NOMO-1 (cell line): ENCODE measurements at regions not wholly inside any gene's neighbourhood (a gene's known extent, or its start where the extent isn't known, plus 50 kb on each side); places are given as distances from the start of the nearest gene placed in this dataset.
"Not testable (repeated sequence)": the region's sequence is repeated elsewhere in the genome, so short reads cannot be mapped to it uniquely, and the experiment has no call there.

Experiments used
- DNase-seq, 2 experiments: peaks; one replicate each; lab custom pipeline; 2025; ENCODE audit not compliant: unreplicated experiment in 2 of 2; lab: John Stamatoyannopoulos, UW

DNA sequence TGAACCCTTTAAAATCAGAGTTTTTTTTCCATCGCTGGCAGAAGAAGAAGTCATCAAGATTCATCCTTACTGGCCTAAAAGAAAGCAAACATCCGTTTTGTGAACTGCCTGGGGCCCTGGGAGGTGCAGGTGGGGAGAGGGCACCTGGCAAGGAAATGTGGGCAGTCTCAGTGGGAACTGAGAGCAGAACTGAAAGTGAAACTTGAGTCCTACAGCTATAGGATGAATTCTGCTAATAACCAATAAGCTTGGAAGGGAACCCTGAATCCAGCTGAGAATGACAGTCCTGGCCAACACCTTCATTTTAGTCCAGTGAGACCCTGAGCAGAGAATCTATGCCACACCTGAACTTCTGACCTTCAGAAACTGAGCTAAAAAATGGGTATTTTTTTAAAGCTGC, 130.1 kb upstream of the ASCC3 start:
- DNase-seq: no peak

DNA sequence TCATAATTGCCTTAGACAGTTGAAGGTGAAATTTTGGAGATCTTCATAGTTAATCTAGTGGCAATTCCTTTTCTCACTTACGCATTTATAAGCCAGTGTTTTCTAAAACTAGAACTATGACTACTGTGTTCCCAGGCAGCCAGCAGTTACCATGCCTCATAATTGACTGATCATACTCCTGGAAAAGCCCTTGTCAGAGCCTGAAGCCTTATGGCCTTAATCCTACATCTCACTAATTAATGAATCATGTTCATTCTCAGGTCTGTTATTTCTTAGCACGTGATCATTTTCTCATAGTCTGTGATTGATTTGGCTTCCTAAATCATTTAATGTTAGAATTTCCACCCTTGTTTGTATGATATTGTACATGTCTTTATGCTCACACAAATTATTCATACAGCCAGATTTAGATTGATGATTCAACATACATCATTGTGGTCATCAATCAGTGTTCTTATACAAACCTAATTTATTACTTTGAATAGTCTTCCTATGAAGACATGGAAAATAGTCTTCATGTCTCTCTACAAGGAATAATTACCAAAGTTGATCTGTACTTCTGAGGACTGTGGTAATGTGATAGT, 132.6 kb upstream of the ASCC3 start:
- DNase-seq: no peak

DNA sequence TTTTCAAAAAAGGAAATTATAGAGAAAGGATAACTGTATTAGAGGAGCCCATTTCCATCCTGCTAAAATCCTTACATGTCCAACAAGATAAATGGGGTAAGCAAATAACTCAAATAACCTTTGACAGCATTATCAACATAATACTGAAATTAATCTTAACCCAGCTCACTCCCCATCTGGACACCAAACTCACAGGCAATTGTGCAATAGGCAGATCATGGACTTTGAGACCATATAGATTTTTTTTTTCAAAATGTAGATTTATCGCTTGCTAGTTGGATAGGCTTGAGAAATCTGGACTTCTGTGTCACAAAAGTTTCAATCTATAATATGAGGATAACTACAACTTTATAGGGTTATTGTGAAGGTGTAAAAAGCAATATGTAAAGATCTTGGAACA, 134.4 kb upstream of the ASCC3 start:
- DNase-seq: no peak

DNA sequence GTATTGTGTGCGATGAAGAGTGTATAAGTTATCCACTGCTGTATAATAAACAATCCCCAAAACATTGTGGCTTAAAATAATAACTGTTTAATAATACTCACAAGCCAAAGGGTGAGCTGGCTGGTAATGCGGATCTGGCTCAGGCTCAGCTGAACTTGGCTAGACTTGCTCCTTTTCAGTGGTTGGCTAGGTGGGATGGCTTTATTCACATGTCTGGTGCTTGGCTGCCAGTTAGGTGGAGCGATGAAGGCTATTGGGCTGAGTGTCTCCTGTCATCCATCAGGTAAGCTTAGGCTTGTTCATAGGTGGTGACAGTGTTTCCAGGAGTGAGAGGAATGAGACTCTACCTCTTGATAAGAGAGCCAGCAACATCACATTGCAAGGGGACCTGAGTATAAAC, 135.0 kb upstream of the ASCC3 start:
- no peak for DNase-seq

DNA sequence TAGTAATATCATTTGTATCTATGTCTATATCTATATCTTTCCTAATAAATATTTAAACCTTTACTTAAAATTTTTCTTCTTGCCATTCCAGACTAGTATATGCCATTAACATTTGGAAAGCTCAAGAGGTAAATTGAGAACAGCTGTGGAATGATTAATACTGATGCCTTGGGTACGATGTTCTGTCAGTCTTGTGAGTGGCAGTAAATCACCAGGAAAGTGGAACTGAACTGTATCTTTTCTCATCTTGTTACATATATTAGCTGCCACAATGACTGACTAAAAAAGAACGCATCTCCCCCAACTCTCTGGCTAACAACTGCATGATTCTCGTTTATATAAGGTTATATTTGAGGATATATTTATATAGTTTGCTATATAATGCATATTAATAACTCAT, 137.0 kb upstream of the ASCC3 start:
- no peak for DNase-seq

DNA sequence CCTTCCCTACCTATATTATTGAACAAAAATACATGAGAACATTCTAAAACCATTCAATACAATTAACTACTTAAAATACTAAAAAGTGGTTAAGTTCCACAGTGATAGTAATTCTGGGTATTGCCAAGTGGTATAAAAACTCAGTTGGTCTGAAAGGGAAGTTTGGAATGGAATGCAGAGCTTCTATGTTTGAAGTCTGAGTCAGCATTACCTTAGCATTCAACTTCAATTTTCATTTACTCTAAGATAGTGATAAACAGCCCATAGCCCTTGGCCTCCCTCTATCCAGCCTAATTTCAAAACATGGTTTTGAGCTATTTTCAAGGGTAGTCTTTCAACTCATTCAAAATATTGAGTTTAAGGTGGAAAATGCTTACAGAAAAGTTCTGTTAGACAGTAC, 140.4 kb upstream of the ASCC3 start:
- DNase-seq: no peak

DNA sequence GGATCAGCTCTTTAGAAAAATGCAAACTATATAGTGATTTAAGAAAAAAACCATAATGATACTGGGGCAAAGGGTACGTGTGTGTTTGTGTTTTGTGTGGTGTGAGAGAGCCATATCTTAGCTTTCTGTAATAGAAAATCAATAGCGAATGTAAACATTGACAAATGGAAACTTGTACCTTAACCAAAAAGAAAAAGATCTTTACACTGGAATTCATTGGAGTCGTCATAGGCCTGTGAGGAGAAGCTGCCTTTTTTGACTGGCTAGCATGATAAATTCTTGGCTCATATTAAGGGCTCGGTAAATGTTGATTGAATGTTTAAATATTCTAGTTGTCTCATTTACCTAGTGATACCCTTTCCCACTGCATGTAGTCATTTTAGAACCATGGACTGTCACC, 161.8 kb upstream of the ASCC3 start:
- no peak for DNase-seq

DNA sequence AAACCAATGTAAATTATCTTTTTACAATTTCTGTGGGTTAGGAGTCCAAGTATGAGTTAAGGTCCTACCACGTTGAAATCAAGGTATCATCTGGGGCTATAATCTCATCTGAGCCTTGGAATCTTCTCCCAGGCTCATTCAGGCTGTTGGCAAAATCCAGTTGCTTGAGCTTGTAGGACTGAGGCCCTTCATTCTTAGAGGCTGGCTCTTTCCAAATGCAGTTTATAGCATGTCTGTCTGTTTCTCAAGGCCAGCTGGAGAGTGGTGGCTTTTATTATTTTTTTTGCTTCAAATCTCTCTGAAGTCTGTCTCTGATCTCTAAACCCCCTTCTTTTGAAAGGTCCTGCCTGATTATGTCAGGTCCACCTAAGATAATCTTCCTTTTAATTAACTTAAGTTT, 177.2 kb upstream of the ASCC3 start:
- DNase-seq: no peak

DNA sequence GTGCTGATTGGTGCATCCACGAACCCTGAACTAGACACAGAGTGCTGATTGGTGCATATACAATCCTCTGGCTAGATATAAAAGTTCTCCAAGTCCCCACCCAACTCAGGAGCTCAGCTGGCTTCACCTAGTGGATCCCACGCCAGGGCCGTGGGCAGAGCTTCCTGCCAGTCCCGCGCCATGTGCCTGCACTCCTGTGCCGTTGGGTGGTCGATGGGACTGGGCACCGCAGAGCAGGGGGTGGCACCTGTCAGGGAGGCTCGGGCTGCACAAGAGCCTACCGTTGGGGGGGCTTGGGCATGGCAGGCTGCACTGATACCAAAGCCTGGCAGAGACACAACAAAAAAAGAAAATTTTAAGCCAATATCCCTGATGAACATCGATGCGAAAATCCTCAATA, 185.4 kb upstream of the ASCC3 start:
- DNase-seq: no peak

DNA sequence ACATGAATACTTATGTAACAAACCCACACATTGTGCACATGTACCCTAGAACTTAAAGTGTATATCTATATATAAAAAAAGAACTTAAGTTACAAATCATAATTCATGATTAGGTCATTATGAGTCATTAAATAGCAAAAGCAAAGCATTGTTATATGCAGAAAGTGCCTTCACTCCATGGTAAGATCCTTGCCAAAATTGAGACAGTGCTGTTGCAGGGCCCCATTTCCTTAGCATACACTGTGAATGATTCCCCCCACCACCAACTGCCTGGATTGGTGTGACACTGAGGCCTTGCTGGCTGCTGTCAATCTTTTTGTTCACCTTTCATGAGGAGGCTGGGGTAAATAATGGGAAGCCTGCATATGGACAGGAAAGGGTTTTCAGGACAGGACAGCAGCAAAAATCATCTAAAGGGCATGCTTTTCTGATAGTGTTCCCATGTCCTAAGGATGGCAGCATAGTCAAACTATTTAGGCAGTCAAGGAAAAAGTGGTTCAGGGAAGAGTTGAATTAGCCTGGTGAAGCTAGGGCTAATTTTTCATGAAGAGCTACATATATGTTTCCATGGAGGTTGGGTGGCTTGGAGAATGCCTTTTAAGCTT, 188.2 kb upstream of the ASCC3 start:
- no peak for DNase-seq

DNA sequence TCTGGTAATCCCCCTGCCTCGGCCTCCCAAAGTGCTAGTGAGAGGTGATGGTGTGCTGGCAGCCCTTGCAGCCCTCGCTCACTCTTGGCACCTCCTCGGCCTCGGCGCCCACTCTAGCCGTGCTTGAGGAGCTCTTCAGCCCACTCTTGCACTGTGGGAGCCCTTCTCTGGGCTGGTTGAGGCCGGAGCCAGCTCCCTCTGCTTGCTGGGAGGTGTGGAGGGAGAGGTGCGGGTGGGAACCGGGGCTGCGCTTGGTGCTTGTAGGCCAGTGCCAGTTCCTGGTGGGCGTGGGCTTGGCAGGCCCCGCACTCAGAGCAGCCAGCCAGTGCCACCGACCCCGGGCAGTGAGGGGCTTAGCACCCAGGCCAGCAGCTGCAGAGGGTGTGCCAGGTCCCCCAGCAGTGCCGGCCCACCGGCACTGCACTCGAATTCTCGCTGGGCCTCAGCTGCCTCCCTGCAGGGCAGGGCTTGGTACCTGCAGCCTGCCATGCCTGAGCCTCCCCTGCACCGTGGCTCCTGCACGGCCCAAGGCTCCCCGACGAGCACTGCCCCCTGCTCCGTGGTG, 189.0 kb upstream of the ASCC3 start:
- DNase-seq: no peak

DNA sequence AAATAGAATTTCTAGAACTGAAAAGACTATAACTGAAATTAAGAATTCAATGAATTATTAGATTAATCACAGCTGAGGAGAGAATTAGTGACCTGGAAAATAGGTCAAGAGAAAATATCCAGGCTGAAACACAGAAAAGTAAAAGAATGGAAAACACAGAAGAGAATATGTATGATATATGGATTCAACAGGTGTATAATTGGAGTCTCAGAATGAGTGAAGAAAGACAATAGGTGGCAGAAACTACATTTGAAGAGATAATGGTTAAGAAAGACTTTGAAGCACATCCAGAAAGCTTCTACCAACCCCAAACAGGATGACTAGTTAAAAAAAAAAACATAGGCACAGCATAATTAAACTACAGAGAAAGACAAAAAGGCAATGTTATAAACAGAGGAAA, 196.2 kb upstream of the ASCC3 start:
- no peak for DNase-seq

DNA sequence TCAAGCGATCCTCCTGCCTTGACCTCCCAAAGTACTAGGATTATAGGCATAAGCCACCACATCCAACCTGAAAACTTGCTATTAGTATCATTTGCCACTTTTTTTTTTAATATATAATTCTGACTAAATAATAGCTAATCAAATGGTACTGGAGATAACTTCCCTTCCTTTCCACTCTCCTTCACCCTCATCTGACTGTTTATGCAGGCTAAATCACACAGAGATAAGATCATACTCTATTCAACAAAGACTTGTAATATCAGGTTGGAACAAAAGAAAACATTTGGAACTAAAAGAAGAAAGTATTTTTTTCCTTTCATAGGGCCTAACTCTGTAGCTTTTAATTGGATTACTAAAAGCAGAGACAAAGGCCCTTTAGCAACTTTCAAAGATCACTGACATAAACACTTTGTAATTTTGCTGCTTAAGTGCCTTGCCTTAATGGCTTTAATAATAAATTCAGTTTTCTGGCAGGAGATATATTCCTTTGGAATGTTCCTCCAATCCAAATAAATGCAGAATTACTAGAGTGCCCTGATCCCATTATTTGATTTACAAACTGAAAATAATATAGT, 198.7 kb upstream of the ASCC3 start:
- DNase-seq: no peak

DNA sequence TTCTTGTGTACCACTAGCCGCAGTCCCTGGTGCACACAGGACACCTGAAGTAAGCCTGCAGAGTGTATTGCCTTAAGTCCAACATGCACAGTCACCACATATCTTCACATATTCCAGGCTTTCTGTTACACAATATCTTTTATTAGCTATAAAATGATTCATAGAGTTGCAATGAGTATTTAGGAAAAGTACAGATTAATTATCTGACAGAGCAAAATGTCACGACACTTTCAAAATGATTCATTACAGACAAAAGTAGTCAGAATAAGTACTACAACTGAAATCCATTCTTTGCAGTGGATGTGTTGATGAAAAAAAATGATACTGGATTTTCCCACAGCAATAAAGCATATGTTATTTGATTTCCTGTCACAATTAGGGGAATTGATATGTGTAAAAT, 199.5 kb upstream of the ASCC3 start:
- no peak for DNase-seq

DNA sequence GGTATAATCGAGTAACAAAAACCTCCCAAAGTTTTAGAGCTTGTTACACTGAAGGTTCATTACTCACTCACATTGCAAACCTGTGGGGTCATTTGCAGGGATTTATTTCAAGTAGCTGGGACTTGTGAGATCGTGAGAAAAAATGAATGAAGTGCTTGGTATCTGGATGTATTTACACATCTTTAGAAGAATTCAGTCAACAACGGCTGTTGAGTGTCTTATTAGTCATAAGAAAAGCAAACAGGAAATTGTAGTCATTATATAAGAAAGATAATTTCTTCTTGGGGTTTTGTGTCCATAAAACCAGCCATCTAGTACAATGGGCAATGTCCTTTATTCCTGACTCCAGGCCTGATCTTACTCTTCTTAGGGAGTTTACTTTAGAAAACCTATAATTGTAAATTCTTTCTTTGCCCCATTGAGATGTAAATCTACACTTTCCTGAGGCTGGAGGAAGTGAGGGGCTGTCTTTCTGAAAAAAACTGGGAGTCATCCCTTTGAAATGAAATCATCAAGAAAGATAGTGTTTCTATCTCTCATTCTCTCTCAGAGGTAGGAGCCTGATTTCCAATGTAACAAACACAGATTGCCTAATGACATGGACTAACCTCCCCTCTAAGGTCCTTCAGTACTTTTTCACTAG, 202.5 kb upstream of the ASCC3 start:
- no peak for DNase-seq

DNA sequence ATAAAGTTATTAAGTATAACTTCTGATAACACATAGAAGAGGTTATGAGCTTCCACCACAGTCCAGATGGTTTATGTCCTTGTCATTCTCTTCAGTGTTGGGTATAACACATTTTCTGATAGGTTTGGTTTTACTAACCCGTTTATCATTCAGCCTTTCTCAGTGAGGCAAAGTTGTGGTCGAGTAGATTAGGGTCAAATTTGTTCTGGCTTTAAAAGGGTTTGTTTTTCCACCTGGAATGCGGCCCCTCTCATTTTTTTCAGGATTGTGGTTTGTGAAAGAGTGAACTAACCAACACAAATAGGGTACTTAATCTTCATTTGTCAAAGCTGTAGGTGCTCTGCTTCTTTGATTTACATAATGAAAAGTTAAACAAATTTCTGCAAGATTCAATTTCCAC, 204.2 kb upstream of the ASCC3 start:
- no peak for DNase-seq

DNA sequence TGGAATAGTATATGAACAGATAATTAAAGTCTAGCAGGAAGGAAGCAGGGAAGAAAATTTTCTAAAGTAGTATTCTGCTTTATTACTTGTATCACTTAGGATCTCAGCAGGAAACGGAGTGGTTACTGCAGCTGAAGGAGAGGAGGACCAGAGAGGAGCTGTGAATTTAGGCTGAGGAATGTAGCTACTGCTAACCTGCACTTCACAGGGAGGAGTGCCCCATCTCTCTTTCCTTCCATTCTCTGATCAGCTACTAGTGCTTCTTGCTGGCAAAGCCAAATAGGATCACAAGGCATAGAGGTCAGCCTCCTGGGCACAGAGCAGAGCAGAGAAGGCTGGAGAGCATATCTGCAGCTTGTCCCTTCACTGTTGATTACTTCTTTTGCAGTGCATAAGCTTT, 205.3 kb upstream of the ASCC3 start:
- no peak for DNase-seq

DNA sequence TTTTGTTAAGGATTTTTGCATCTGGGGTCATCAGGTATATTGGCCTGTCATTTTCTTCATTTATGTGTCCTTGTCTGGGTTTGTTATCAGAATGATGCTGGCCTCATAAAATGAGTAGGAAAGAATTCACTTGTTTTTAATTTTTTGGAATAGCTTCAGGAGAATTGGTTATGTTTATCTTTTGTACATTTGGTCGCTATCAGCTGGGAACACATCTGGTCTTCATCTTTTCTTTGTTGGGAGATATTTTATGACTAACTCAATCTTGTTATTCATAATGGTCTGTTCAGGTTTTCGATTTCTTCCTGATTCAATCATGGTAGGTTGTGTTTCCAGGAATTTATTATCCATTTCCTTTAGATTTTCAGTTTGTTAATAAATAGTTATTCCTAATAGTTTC, 207.5 kb upstream of the ASCC3 start:
- DNase-seq: no peak

DNA sequence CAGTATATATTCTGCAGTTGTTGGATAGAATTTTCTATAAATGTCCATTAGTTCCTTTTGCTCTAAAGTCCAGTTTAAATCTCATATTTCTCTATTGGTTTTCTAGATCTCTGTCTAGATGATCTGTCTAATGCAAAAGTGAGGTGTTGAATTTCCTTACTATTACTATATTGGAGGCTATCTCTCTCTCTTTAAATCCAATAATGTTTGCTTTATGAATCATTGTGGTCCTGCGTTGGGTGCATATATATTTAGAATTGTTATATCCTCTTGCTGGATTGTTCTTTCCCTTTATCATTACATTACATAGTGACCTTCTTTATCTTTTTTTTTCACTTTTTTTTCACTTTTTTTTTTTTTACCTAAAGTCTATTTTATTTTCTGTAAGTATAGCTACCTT, 208.5 kb upstream of the ASCC3 start:
- no peak for DNase-seq

DNA sequence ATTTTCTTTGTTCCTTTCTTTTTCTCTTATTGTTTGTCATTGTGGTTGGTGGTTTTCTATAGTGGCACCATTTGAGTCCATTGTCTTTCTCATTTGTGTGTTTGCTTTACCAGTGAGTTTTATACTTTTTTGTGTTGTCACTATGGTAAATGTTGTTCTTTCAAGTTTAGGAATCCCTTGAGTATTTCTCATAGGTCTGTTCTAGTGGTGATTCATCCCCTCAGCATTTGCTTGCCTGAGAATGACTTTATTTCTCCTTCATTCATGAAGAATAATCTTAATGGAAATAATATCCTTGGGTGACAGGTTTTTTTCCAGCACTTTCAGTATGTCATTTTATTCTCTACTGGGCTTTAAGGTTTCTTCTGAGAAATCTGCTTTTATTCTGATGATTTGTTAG, 209.2 kb upstream of the ASCC3 start:
- no peak for DNase-seq

DNA sequence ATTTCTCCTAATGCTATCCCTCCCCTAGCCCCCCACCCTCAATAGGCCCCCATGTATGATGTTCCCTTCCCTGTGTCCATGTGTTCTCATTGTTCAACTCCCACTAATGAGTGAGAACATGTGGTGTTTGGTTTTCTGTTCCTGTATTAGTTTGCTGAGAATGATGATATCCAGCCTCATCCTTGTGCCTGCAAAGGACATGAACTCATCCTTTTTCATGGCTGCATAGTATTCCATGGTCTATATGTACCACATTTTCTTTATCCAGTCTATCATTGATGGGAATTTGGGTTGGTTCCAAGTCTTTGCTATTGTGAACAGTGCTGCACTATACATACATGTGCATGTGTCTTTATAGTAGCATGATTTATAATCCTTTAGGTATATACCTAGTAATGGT, 217.5 kb upstream of the ASCC3 start:
- DNase-seq: not testable (repeated sequence)

DNA sequence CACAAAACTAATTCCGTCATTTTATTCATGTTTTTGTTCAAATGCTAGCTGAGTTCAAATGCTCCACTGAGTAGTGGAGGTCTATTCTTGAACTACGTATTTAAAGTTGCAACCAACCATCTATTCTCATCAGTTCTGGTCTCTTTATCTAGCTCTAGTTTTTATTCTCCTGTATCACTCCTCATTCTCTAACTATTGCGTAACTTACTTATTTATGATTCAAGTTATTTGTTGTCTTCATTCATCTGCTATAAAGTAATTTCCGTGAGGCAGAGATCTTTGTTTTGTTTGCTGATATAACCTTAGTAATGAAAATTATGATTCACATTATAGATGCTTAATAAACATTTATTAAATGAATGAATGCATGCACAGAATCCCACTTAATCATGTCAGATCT, 221.6 kb upstream of the ASCC3 start:
- no peak for DNase-seq
